Stimulated activated CD8-positive, alpha-beta memory T cell treated with anti-CD3 and anti-CD28 coated beads, Interleukin-15, amount 100 ng/mL, for 48 hours (primary cell): ENCODE measurements at regions not wholly inside any gene's neighbourhood (a gene's known extent, or its start where the extent isn't known, plus 50 kb on each side); places are given as distances from the start of the nearest gene placed in this dataset.
"Not testable (repeated sequence)": the region's sequence is repeated elsewhere in the genome, so short reads cannot be mapped to it uniquely, and the experiment has no call there.

Experiments used
- DNase-seq, 2 donors: peaks; one replicate each; pipeline ENCODE4 v3.0.0-alpha.2; 2020; ENCODE audit warnings: low read depth in 2 of 2

DNA sequence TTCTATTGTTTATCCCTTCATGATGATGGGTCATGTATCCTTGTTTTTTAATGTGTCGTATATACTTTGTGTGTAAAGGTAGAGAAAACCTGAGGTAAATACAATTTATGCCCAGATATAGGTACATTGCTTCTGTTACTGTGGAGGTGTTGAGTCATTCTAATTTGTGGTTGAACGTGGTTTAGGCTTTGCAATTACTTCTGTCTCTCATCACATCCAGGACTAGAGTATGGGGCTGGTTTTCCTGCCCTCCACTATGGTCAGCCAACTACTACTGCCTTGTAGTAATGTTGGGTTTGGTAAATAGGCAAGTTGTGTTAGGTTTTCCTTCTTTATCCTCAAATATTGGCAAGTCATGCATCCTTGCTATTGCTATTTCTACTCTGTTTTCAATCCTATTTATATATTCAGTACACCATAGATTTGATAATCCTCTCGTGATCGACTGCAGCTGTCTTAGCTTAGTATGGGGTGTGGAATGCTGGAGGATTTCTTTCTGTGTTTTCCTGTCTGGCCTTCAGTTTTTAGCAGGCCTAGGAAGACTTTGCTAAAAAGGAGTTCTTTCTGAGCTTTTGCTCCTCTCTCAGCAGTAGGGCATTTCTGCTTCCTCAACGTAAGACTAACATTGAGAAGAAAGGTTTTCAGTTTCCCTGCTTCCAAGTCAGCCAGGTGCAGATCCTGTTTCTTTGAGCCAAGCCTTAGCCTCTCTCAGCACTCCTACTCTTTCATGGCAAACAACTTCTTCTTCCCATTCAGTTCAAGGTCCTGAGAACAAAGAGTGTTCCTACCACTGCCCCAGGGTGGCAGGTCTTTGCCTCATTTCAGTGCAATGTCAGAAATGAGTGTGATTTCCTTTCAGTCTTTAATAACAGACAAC, 844.4 kb upstream of the CDH18 start:
- no peak for DNase-seq

DNA sequence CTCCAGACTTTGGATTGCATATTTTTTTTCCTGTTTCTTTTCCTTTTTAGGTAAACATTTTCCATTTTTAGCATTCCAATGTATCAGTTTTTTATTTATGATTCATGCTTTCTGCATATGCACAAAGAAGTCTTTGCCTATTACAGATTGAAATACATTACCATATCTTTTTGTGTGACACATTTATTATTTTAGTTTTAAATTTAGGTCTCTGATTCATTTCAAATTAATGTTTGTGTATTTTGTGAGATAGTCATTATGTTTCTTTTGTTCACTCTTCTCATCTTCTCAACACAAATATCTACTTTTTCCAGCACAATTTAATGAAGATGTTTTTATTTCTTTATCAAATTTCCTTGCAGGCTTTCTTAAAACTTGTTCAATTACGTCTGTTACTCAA, 838.0 kb upstream of the CDH18 start:
- DNase-seq = not testable (repeated sequence)

DNA sequence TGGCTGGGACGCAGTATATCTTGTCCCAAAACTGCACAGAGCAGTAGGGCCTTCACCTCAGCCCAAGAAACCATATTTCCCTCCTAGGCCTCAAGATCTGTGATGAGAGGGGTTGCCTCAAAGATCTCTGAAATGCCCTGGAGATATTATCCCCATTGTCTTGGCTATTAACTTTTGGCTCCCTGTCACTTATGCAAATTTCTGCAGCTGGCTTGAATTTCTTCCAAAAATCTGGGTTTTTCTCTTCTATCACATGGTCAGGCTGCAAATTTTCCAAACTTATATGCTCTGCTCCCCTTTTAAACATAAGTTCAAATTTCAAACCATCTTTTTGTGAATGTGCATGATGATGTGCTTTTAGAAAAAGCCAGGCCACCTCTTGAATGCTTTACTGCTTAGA, 809.2 kb upstream of the CDH18 start:
- DNase-seq = not testable (repeated sequence)

DNA sequence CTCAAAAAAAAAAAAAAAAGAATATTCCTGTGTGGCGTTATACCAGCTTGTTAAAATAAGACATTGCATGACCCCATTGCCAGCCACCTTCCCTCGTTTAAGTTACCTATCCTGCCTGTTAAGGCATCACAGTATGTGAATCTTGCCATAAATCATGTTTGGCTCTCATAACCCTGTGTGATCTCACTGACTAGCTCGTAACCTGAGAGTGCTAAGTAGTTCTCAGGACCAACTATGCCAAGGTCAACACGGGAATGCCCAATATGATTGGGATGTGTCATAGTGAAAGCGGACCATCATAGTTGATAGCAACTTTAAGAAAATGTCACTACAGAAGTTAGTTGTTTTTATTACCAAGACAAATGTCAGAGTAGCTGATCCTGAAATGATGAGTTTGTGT, 796.8 kb upstream of the CDH18 start:
- not testable (repeated sequence) for DNase-seq

DNA sequence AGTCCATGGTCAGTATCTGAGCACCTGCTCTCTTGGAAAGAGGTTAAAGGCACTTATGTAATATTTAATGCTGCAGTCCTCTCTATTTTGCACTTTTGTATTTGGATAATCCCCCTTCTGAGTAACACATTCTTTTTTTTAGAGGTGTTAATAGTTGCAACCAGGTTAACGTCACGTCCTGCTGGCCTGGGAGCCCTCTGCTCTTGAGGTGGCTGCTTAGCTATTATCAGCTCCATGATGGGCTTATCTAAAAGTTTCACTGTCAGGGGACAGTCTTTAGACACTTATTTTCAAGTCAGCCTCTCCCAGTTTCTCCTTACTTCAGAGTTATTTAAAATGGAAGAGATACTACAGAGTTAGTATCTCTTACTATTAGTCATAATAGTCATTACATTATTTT, 795.5 kb upstream of the CDH18 start:
- DNase-seq = not testable (repeated sequence)

DNA sequence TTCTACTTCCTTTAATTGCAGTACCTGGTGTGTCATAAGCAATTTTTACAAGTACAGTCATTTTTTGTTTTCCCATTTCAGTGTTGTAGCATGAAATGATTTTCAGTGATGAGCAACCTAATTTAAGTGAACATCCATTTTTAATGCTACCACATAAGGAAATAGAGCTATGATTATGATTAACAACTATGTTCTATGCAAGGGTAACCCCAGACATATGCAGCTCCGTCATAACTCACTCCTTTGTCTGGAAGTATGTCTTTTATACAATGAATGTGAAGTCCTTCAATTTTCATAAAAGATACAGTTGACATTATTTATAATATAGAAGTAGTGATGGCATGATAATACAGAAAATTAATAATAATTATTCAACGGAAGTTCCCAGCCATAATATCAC, 783.3 kb upstream of the CDH18 start:
- not testable (repeated sequence) for DNase-seq

DNA sequence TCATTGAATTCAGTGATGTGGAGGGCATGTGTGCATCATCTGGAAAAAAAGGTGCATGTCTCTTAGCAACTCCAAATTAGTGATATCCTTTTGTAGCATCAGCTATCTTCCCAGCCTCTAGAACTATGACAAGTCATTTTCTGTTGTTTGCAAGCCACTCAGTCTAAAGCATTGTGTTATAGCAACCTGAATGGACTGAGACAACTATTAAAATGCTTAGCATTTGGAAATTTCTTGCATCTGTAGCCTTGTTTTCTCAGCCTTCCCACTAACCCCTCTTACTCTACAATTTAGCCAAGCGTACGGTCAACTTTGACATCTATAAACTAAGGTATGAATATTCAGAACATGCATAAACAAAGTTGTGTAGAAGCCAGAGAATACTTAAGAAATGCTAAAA, 777.1 kb upstream of the CDH18 start:
- DNase-seq = not testable (repeated sequence)

DNA sequence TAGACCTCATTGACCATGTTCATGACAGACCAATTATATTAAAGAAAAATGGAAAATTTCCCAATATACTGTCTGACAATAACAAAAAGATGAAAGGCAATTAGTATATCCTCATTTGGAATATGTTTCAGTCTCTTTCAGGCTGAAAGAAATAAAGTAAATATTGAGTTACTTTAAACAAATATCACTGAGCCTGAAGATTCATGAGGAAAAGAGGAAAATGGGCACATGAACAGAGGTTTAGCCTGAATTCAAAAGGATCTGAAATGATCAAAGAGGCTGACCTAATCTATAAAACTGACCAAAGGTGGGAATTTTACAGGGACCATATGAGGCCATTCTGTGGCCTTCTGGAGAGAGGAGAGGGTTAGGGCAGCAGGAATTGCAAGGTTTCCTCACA, 771.5 kb upstream of the CDH18 start:
- DNase-seq = not testable (repeated sequence)

DNA sequence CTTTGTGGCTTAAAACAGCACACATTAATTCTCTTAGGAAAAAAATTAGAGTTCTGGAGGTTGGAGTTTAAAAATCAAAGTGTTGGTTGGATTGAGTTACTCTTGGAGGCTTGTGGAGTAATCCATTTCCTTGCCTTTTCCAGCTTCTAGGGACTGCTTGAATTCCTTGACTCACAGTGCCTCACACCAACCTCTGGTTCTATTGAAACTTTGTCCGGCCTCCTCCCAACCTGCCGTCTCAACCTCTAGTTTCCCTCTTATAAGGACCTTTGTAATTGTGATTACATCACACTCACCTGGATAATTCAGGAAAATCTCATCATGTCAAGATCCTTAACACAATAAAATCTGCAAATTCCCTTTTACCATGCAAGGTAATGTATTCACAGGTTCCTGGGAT, 764.2 kb upstream of the CDH18 start:
- DNase-seq = not testable (repeated sequence)

DNA sequence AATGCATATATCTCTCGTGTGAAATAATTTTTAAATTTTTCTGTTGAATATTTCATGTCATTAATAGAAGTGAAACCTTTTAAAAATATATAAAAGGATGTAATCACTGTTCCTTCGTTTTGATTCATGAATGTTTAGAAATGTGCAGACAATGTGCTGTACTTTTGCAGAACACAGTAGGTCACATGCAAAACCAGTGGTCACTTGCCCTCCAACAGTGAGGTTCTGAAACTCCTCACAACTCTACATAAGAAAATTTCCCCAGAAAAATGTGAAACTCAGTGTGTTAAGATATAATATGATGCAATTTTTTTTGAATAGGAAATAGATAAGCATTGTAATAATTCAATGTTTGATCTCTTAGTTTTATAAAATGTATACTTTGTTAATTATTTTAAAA, 747.7 kb upstream of the CDH18 start:
- DNase-seq = not testable (repeated sequence)

DNA sequence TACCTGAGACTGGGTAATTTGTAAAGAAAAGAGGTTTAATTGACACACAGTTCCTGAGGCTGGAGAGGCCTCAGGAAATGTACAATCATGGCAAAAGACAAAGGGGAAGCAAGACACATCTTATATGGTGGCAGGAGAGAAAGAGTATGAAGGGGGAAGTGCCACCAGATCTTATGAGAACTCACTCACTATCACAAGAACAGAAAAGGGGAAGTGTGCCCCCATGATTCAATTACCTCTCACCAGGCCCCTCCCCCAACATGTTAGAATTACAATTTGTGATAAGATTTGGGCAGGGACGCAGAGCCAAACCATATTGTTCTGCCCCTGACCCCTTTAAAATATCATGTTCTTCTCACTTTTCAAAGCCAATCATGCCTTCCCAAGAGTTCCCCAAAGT, 744.2 kb upstream of the CDH18 start:
- not testable (repeated sequence) for DNase-seq

DNA sequence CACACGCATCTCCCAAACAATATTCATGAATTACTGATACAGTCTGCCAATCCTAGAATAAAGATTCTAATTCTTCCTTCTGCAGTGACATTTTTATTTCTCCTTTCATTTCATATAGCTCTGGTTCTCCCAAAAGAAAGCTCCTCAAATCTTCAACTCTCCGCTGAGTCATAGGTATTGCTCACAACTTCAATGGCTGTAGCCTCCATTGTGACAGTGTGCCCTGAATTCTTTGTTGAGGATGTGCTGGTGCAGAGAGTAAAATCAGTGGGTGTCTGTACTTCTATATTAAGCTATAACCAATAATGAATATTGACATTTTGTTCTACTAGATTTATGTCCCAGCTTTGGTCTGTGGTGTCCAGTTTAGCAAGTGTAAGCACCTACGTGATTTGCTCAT, 733.3 kb upstream of the CDH18 start:
- not testable (repeated sequence) for DNase-seq

DNA sequence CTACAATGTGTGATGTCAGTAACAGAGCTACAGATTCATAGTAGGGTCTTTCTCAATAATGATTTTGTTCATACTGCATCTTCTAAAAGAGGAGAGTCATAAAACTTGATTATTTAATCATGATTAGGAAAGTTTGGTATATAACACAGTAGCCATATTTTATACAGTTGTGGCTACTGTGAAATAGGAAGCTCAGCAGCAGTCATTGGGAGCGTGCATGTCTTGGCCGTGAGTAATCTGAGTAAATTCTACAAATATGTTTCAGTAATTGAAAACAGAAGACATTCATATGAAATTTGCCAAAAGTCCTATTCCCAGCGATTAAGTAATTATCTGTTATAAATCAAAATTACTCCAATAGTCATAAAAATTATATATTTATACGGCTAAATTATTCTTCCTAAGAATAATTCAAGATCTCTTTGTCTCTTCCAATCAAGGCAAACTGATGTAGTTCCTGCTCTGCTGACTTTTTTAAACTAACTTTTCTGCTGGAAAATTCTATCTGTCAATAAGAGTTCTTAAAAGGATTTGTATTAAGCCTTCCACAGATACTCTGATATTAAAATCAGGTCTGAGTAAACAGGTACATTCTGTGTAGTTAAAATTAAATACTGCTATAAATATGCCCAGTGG, 723.6 kb upstream of the CDH18 start:
- DNase-seq = not testable (repeated sequence)

DNA sequence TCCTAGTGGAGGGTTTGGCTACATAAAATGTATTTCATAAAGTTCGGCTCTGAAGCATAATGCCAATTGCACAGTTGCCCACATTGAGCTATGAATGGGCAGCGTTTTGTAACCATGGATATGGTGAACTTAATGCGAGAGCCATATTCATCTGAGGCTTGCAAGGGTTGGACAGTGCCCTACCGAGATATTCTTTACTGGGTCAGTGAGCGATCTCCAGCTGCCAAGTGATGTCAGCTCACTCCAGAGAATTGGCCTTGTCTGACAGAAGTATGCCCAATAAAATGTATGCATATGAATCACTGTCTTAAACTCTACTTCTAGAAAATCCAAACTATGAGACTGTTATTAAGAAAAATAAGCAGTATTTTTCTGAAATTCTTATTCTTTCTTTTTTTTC, 719.6 kb upstream of the CDH18 start:
- not testable (repeated sequence) for DNase-seq

DNA sequence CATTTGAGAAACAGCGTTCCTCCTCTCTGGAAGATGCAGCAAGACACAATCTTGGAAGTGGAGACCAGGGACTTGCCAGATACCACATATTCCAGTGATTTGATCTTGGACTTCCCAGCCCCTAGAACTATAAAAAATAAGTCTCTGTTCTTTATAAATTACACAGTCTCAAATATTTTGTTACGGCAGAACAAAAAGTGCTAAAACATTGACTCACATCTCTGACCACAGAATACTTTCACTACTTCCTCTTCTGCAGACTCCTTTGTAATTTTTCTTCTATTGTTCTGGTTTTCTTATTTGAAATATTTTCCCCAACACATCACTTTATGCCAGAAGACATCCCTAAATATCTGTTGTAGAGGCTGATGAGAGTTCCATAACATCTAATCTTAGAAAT, 706.1 kb upstream of the CDH18 start:
- DNase-seq = no peak

DNA sequence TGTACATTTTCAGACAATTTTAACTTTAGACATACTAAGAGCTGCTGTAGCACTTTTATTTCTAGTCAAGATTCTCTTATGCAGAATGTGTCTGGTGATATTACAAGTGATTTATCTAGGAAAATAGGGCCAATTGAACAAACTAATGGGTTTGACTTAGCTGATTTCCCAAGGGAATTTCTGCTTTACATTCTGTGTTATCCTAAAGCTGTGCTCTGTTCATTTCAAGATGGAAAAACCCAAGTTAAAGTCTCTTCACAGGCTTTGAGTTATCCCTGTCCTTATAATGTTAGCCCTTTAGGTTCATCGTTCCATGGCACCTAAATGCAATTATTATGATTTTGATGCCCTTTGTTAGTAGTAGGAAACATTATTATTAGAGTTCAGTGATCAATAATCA, 704.9 kb upstream of the CDH18 start:
- no peak for DNase-seq

DNA sequence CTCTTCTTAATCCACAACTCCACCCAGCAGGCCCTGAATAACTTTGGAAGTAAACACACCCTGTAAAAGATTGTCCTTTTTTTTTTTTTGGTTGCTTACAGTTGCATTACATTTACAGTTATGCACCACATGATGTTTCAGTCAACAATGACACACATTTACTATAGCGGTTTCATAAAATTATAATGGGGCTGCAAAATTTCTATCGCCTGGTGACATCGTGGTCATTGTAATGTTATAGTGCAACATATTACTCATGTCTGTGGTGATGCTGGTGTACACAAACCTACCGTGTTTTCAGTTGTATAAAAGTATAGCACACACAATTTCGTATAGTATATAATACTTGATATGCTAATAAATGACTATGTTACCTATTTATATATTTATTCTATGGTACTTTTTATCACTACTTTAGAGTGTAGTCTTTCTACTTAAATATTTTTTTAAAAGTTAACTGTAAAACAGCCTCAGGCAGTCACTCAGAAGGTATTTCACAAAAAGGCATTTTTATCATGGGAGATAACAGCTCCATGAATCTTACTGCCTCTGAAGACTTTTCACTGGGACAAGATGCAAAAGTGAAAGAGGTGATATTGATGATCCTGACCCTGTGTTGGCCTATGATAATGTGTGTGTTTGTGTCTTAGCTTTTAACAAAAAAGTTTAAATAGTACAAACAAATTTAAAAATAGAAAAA, 695.4 kb upstream of the CDH18 start:
- DNase-seq = no peak

DNA sequence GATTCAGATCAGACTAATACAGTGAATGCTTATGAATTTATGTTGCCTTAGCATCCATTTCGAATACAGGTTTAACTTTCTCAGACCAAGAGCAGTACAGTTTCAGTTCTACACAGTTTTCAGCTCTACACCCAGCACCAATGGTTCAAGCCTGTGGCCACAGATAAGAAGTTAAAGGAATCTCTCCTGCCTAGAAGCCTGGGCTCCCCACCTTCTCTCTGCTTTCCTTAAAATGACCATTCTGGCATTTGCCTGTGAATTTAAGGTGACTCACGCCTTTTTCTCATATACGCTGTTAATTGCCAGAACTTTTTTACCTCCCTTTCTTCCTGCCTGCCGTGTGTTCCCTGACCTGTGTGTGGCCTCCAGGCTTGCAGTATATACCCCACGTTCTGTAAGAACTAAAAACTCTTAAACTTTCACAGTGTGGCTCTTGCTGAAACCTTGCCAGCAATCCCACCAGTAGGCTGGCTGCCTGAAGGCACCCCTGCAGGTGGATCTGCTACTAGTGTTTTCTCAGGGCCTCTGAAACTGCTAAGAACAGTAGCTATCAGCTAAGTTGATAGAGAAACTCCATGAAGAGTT, 692.8 kb upstream of the CDH18 start:
- no peak for DNase-seq

DNA sequence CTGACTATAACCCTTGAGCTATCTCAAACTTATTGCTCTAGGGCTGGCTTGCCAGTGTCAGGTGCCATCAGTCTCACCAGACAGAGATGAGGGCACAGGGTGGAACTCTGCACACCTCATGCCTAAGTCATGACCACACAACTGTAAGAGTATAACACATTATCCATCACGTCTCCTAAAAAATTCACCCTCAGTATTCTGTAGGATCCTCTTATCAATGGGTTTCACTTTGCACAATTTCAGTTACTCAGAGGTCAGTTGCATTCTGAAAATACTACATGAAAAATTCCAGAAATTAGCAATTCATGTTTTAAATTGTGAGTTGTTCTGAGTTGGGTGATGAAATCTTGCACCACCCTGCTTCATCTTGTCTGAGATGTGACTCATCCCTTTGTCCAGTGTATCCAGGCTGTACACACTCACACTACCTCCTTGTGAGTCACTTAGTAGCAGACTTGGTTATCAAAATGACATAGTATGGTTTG, 690.9 kb upstream of the CDH18 start:
- no peak for DNase-seq

DNA sequence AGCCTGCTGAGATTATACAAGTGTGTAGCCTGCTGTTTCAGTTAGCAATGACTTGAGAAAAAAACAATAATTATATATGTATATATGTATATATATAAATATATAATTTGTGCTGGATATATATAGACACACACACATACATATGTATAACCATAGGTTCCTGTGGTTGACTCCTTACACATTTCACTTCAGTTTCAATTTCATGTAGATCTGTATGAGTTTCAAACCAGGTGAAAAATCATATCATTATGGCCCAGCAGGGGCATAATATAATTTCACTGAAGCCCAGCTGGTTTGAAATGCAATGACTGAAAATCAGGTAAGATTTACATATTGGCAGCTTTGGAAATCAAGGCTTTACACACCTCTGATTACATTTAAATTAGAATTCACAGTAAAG, 690.4 kb upstream of the CDH18 start:
- no peak for DNase-seq

DNA sequence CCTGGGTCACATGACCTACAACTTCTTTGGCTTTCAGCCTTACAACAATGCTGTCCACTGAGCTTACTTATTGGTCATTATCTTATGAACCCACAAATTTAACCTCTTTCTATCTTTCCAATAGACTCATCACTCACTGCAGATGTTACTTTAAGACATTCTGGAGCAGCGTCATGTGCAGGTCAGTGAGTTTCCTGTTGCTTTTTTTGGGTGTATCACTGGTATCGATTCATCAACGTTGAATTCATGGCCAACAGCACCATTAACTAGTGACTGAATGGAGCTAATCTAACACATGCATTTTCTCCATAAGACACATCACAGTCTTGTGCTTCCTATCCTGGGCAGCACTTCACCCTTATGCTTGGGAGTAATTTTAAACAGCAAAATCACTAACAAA, 672.6 kb upstream of the CDH18 start:
- DNase-seq = no peak

DNA sequence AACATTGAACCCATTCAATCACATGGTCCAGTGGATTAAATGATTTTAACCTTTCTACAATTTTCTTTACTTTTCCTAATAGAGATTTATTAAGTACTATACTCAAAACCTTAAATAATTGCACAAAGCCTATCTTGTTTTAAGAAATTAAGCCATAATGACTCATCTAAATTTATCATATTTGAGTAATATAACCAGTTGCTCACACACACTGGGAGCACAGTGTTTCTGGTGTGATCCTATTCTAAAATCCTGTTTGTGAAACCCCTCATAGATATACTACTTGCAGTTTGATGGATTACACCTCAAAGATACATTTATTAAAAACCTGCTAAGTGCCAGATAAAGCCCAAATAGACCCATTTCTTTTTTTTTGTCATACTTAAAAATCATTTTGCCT, 668.3 kb upstream of the CDH18 start:
- DNase-seq = no peak
